Left kidney (tissue), 1 donor: ENCODE measurements at regions not wholly inside any gene's neighbourhood (a gene's known extent, or its start where the extent isn't known, plus 50 kb on each side); places are given as distances from the start of the nearest gene placed in this dataset.

Experiments
- DNase-seq: peaks from one replicate; pipeline ENCODE4 v3.0.0-alpha.2; 2013

GRCh38 chrX:120692319-120692718 lies 62.5 kb upstream of the C1GALT1C1 start:
- DNase-seq, result no peak

- DNase-seq, result no peak
Measured at GRCh38 chrX:120690941-120691340, 61.1 kb upstream of the C1GALT1C1 start.

GRCh38 chrX:120690344-120690743 lies 60.5 kb upstream of the C1GALT1C1 start:
- no peak for DNase-seq

- DNase-seq, result no peak
Measured at GRCh38 chrX:120680090-120680489, 50.2 kb upstream of the C1GALT1C1 start.
